OCI-LY7 (cell line): ENCODE measurements at regions not wholly inside any gene's neighbourhood (a gene's known extent, or its start where the extent isn't known, plus 50 kb on each side); places are given as distances from the start of the nearest gene placed in this dataset.

Experiments used
- BruUV-seq: library from RNA; stranded (reverse); fragments of 400-500 nt; replicated peaks from 2 replicates; lab custom pipeline; 2021; lab: Mats Ljungman, UMichigan
- CTCF ChIA-PET: fragments of 300-600 bp; sonication (Branson Sonifier 250); formaldehyde crosslinking; loops from one replicate; lab custom pipeline; 2022; ENCODE audit warnings: antibody characterized with exemption; ENCODE audit not compliant: unreplicated experiment; lab: Charles Lee
- POLR2A ChIA-PET: fragments of 300-600 bp; sonication (Branson Sonifier 250); formaldehyde crosslinking; loops from one replicate; lab custom pipeline; 2022; ENCODE audit warnings: antibody characterized with exemption; lab: Charles Lee
- DNase-seq: peaks from one replicate; pipeline ENCODE4 v3.0.0-alpha.2; 2015; ENCODE audit warnings: low spot score
- H2AFZ ChIP-seq: fragments of 200-600 bp; sonication (generic), shearing (Covaris generic); 2 replicates; pipeline ENCODE4 v1.6.1; 2014; ENCODE audit warnings: mild to moderate bottlenecking, antibody characterized with exemption, low read length, moderate library complexity
- H3K27ac ChIP-seq: fragments of 200-600 bp; sonication (generic); 2 replicates; pipeline ENCODE4 v1.5.1; 2014; ENCODE audit warnings: mixed run types, low read depth, mild to moderate bottlenecking, moderate library complexity, low read length, inconsistent platforms; ENCODE audit not compliant: poor library complexity, severe bottlenecking
- H3K36me3 ChIP-seq: fragments of 200-600 bp; sonication (generic); 2 replicates; pipeline ENCODE4 v1.6.1; 2014; ENCODE audit warnings: mild to moderate bottlenecking, antibody characterized with exemption, low read length, moderate library complexity, mixed read lengths; ENCODE audit not compliant: insufficient read depth
- H3K4me1 ChIP-seq: fragments of 200-600 bp; sonication (generic); 2 replicates; pipeline ENCODE4 v1.5.1; 2014; ENCODE audit warnings: mild to moderate bottlenecking, low read length; ENCODE audit not compliant: insufficient read depth, poor library complexity, severe bottlenecking
- H3K4me2 ChIP-seq: fragments of 200-600 bp; sonication (generic); 2 replicates; pipeline ENCODE4 v1.6.1; 2014; ENCODE audit warnings: mild to moderate bottlenecking, low read length
- H3K4me3 ChIP-seq: fragments of 200-600 bp; sonication (generic); 2 replicates; pipeline ENCODE4 v1.5.1; 2014; ENCODE audit warnings: mild to moderate bottlenecking, low read depth, low read length; ENCODE audit not compliant: poor library complexity, severe bottlenecking
- H3K79me2 ChIP-seq: fragments of 200-600 bp; sonication (generic); 2 replicates; pipeline ENCODE4 v1.6.1; 2016; ENCODE audit warnings: low read depth, mild to moderate bottlenecking, low read length, moderate library complexity, mixed read lengths; ENCODE audit not compliant: insufficient read depth
- H3K9me2 ChIP-seq: fragments of 200-600 bp; sonication (generic); 2 replicates; pipeline ENCODE4 v1.6.1; 2016; ENCODE audit warnings: mild to moderate bottlenecking, low read length, mixed read lengths; ENCODE audit not compliant: insufficient read depth
- H3K9me3 ChIP-seq: fragments of 200-600 bp; sonication (generic); 2 replicates; pipeline ENCODE4 v1.6.1; 2014; ENCODE audit warnings: mild to moderate bottlenecking, mixed run types, low read length, mixed read lengths
- H4K20me1 ChIP-seq: fragments of 200-600 bp; sonication (generic); 2 replicates; pipeline ENCODE4 v1.6.1; 2014; ENCODE audit warnings: mild to moderate bottlenecking, antibody characterized with exemption, low read length, moderate library complexity, mixed read lengths; ENCODE audit not compliant: insufficient read depth
- EZH2phosphoT487 ChIP-seq: fragments of 200-600 bp; sonication (generic); IDR thresholded peaks from 2 replicates; pipeline ENCODE4 v1.6.1; 2018; ENCODE audit warnings: low read depth, borderline replicate concordance, mild to moderate bottlenecking, mixed run types, antibody characterized with exemption, low read length, moderate library complexity, mixed read lengths
- intact Hi-C: fragments of 100-400 bp; cut with micrococcal nuclease; formaldehyde crosslinking; loops from one replicate; pipeline ENCODE4 v1.10.0; 2022; ENCODE audit not compliant: unreplicated experiment
- TF ChIP-seq, protein P1 (sequence below): fragments of 200-600 bp; sonication (generic); conservative IDR thresholded peaks from 2 replicates; pipeline ENCODE4 v1.5.1; 2014; ENCODE audit warnings: mild to moderate bottlenecking, antibody characterized with exemption, low read length, moderate library complexity, mixed read lengths

DNA sequence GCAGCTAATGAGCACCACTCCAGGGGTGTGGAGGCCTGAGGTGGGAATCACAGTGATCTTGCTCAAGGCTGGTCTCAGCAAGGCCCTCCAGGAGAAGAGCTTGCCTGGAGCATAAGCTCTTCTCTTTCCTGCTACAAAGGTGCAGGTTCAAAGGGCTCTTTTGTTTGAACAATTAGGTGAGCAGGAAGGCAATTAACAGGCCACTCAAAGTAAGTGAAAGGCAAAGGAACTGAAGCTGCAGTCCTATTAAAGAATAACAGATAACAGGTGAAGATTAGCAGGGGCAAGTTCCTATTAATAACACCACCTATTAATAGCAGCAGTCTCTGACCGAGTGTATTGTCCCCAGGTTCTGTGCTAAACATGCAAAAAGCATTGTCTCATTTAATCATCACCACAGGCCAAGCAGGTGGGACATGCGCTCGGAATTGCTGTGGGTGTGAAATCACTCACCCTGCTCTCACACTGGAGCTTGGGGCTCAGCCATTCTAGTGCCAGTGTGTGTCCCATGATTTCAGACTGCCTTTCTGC, 113.8 kb downstream of the RHOU start:
- Histone ChIP-seq H3K27ac (no peak overlapping the region), H3K4me1 (no peaks in the 10 kb centered on the region), H4K20me1 (no peaks in the 10 kb centered on the region), H2AFZ (no peak overlapping the region), H3K4me3 (no peak overlapping the region), H3K9me3 (no peaks in the 10 kb centered on the region), H3K9me2 (no peaks in the 10 kb centered on the region), H3K36me3 (no peaks in the 10 kb centered on the region), H3K79me2 (no peaks in the 10 kb centered on the region), H3K4me2 (no peak overlapping the region)
- POLR2A ChIA-PET = interaction anchor here (0.6 to 0.7 kb wide), 2 partner anchors 135 to 1225 kb away, joined by 3 read pairs; no protein-coding TSS in a partner anchor
- no peak for TF ChIP-seq EZH2phosphoT487
- TF ChIP-seq, protein P1, sequence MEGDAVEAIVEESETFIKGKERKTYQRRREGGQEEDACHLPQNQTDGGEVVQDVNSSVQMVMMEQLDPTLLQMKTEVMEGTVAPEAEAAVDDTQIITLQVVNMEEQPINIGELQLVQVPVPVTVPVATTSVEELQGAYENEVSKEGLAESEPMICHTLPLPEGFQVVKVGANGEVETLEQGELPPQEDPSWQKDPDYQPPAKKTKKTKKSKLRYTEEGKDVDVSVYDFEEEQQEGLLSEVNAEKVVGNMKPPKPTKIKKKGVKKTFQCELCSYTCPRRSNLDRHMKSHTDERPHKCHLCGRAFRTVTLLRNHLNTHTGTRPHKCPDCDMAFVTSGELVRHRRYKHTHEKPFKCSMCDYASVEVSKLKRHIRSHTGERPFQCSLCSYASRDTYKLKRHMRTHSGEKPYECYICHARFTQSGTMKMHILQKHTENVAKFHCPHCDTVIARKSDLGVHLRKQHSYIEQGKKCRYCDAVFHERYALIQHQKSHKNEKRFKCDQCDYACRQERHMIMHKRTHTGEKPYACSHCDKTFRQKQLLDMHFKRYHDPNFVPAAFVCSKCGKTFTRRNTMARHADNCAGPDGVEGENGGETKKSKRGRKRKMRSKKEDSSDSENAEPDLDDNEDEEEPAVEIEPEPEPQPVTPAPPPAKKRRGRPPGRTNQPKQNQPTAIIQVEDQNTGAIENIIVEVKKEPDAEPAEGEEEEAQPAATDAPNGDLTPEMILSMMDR = no peak
- intact Hi-C loops = no loop called here
- CTCF ChIA-PET = no interaction called here
- no TSS peak for BruUV-seq
- DNase-seq = no peak

DNA sequence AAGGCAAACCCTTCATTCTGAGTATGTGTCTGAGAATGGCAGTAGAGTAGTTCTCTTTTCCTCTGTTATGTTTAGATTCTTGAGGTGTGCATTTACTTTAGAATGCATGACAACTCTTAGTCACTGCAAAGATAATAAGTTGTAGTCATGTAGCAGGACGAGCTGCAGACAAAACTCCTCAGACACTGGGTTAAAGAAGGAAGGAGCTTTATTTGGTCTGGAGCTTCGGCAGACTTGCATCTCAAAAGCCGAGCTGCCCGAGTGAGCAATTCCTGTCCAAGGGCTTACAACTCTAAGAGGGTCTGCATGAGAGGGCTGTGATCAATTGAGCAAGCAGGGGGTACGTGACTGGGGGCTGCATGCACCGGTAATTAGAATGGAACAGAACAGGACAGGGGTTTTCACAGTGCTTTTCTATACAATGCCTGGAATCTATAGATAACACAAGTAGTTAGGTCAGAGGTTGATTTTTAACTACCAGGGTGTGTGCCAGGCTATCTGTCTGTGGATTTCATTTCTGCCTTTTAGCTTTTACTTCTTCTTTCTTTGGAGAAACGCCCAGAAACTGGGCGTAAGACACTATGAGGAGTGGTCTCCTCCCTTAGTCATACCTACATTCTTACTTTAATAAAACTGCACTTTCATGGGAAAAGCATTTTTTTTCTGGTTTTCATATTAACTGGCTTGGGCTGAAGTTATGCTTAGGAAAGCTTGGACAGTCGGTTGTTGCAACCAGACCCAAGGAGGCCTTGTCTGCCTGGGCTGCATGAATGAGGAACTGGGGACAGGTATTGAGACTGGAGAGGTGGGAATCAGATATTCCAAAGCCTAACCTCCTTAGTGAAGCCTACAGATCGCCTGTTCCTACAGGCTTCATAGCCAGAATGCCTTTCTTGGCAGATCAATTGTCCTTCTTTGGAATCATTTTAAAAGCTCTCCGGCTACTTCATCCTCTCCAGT, 115.1 kb downstream of the RHOU start:
- Histone ChIP-seq H2AFZ (no peak overlapping the region), H3K4me1 (no peaks in the 10 kb centered on the region), H4K20me1 (no peaks in the 10 kb centered on the region), H3K36me3 (no peaks in the 10 kb centered on the region), H3K4me3 (no peak overlapping the region), H3K9me2 (no peaks in the 10 kb centered on the region), H3K9me3 (no peaks in the 10 kb centered on the region), H3K27ac (no peak overlapping the region), H3K79me2 (no peaks in the 10 kb centered on the region), H3K4me2 (no peak overlapping the region)
- intact Hi-C loops = no loop called here
- ChIA-PET CTCF (no interaction called here), POLR2A (no interaction called here)
- TF ChIP-seq, protein P1 = no peak
- no peak for TF ChIP-seq EZH2phosphoT487
- no peak for DNase-seq
- no TSS peak for BruUV-seq

DNA sequence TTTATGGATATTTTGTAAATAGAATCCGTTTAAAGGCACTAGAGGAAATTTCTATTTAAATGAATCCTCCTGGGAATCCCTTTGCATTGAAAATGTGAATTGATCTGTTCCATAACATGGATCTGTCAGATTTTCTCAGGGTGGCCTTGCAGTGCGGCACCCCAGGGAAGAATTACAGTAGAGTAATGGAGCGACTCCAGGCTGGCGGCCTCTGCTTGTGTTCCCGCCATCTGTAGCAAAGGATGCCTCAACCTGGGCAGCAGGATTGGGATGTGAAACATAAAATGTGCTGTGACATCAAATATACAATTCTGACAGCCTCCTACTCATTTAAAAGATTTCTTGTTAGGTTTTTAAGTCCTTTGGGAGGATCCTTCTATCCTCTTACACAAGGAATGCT, 115.9 kb downstream of the RHOU start:
- DNase-seq = no peak
- Histone ChIP-seq H3K4me2 (no peak overlapping the region), H3K9me2 (no peaks in the 10 kb centered on the region), H3K4me1 (no peaks in the 10 kb centered on the region), H3K36me3 (no peaks in the 10 kb centered on the region), H2AFZ (no peak overlapping the region), H3K79me2 (no peaks in the 10 kb centered on the region), H3K27ac (no peak overlapping the region), H3K9me3 (no peaks in the 10 kb centered on the region), H3K4me3 (no peak overlapping the region), H4K20me1 (no peaks in the 10 kb centered on the region)
- intact Hi-C loops = no loop called here
- POLR2A ChIA-PET = no interaction called here
- TF ChIP-seq, protein P1 = no peak
- TF ChIP-seq EZH2phosphoT487 = no peak
- CTCF ChIA-PET = no interaction called here
- BruUV-seq = no TSS peak
